Stimulated activated naive B cell treated with anti-CD40 and anti-IgM and Interleukin-4, amounts not matched to agents 10 μg/mL and 1 μg/mL and 100 μg/mL, for 72 hours (primary cell): ENCODE measurements at regions not wholly inside any gene's neighbourhood (a gene's known extent, or its start where the extent isn't known, plus 50 kb on each side); places are given as distances from the start of the nearest gene placed in this dataset.

ENCODE experiments used
- ATAC-seq, 2 donors: fragments of 150-1000 bp; cut with Tn5 transposase; replicated peaks; 2 replicates each; pipeline ENCODE4 v1.10.0; 2021; ENCODE audit warnings: moderate library complexity in 1 of 2
- DNase-seq: peaks from one replicate; pipeline ENCODE4 v3.0.0; 2021
- H3K27ac Mint-ChIP-seq: one replicate; pipeline ENCODE4 v1.8.0; 2022; ENCODE audit warnings: mild to moderate bottlenecking, mixed read lengths
- H3K27me3 Mint-ChIP-seq, 2 donors: one replicate each; pipeline ENCODE4 v1.8.0; 2022; ENCODE audit warnings: mixed read lengths in 2 of 2
- H3K36me3 Mint-ChIP-seq, 2 donors: one replicate each; pipeline ENCODE4 v1.8.0; 2022; ENCODE audit warnings: mixed read lengths in 2 of 2, mild to moderate bottlenecking in 1 of 2
- H3K4me1 Mint-ChIP-seq, 2 donors: one replicate each; pipeline ENCODE4 v1.8.0; 2022; ENCODE audit warnings: mixed read lengths in 2 of 2, mild to moderate bottlenecking in 1 of 2
- H3K4me3 Mint-ChIP-seq, 2 donors: one replicate each; pipeline ENCODE4 v1.8.0; 2022; ENCODE audit warnings: mild to moderate bottlenecking in 2 of 2, mixed read lengths in 2 of 2, moderate library complexity in 1 of 2
- H3K9me3 Mint-ChIP-seq, 2 donors: one replicate each; pipeline ENCODE4 v1.8.0; 2022; ENCODE audit warnings: mixed read lengths in 2 of 2, mild to moderate bottlenecking in 1 of 2

- H3K27me3 Mint-ChIP-seq: no peaks in the 10 kb centered on the region
- ATAC-seq (no peak), DNase-seq (no peak)
- no peak overlapping the region for H3K4me3 Mint-ChIP-seq
- no peaks in the 10 kb centered on the region for H3K36me3 Mint-ChIP-seq
- H3K4me1 Mint-ChIP-seq: no peaks in the 10 kb centered on the region
- no peak overlapping the region for H3K27ac Mint-ChIP-seq
- peaks cover 2 to 10% of the 10 kb centered on the region in 2 donors for H3K9me3 Mint-ChIP-seq
Observed at GRCh38 chr7:111642373-111642772, 80.1 kb upstream of the IMMP2L start.

GRCh38 chr7:111640416-111640815, 78.1 kb upstream of the IMMP2L start:
- Mint-ChIP-seq H3K4me3 (no peak overlapping the region), H3K36me3 (no peaks in the 10 kb centered on the region), H3K4me1 (no peaks in the 10 kb centered on the region), H3K9me3 (peaks cover 2 to 10% of the 10 kb centered on the region in 2 donors), H3K27ac (no peak overlapping the region), H3K27me3 (no peaks in the 10 kb centered on the region)
- ATAC-seq: no peak
- DNase-seq: no peak

GRCh38 chr7:111639934-111640333, 77.6 kb upstream of the IMMP2L start:
- Mint-ChIP-seq H3K27ac (no peak overlapping the region), H3K27me3 (no peaks in the 10 kb centered on the region), H3K4me3 (no peak overlapping the region), H3K9me3 (peaks cover 0 to 5% of the 10 kb centered on the region in 2 donors), H3K4me1 (no peaks in the 10 kb centered on the region), H3K36me3 (no peaks in the 10 kb centered on the region)
- DNase-seq (no peak), ATAC-seq (no peak)

- H3K36me3 Mint-ChIP-seq: no peaks in the 10 kb centered on the region
- DNase-seq (no peak), ATAC-seq (no peak)
- H3K9me3 Mint-ChIP-seq: peaks cover 0 to 4% of the 10 kb centered on the region in 2 donors
- H3K27ac Mint-ChIP-seq: no peak overlapping the region
- no peaks in the 10 kb centered on the region for H3K4me1 Mint-ChIP-seq
- H3K27me3 Mint-ChIP-seq: peaks cover 0 to 5% of the 10 kb centered on the region in 2 donors
- no peak overlapping the region for H3K4me3 Mint-ChIP-seq
Observed at GRCh38 chr7:111638078-111638477, 75.8 kb upstream of the IMMP2L start.

DNA sequence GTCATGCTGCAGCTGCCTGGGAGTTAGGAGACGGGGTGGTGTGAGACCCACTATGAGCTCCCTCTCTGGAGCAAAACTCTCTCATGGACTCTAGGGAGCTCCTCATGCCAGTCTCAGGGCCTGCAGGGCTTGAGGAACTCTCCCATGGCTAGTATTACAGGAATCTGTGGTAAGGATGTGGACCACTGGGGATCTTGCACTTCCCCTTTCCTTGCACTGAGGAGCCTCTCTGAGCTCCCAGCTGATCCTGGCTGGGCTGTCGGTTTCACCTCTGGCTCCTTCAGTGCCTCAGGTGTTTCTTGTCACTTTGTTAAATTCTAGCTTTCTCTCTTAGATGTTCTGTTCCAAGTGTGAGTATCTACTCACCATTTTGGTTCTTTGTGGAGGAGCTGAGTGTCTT, 71.6 kb upstream of the IMMP2L start:
- Mint-ChIP-seq H3K4me1 (no peaks in the 10 kb centered on the region), H3K27ac (no peak overlapping the region), H3K36me3 (peaks cover 6 to 7% of the 10 kb centered on the region in 2 donors), H3K9me3 (peaks cover 21 to 25% of the 10 kb centered on the region in 2 donors), H3K4me3 (no peak overlapping the region), H3K27me3 (peaks cover 6 to 10% of the 10 kb centered on the region in 2 donors)
- no peak for DNase-seq
- no peak for ATAC-seq

- H3K4me3 Mint-ChIP-seq: no peak overlapping the region
Observed at GRCh38 chr7:111630862-111631261, 68.6 kb upstream of the IMMP2L start.

DNA sequence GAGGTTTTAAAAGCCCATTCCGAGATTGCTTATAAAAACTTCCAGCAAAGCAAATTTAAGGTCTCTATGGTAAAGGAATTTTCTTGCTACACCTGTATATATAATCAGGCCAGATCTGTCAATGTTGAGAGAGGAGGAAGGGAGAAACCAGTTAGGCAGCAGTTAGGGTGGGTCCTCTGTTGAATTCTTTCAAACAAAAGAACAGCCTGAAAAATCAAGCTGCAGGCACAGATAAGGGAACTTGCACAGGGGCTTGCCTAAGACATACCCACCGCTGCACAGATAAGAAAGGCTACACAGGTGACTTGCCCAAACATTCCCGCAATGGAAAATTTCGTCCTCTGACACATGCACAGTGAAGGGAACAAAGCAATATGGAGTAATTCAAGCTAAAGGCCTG, 59.8 kb upstream of the IMMP2L start:
- ATAC-seq: no peak
- Mint-ChIP-seq H3K27me3 (peaks cover 0 to 6% of the 10 kb centered on the region in 2 donors), H3K4me1 (no peaks in the 10 kb centered on the region), H3K9me3 (peaks cover 4% of the 10 kb centered on the region in 2 donors), H3K36me3 (no peaks in the 10 kb centered on the region), H3K27ac (no peak overlapping the region), H3K4me3 (no peak overlapping the region)
- no peak for DNase-seq

More at GRCh38 chr7:111630862-111631261, 68.6 kb upstream of the IMMP2L start:
- peaks cover 6 to 7% of the 10 kb centered on the region in 2 donors for H3K36me3 Mint-ChIP-seq
- no peak for ATAC-seq
- peaks cover 6 to 10% of the 10 kb centered on the region in 2 donors for H3K27me3 Mint-ChIP-seq
- H3K27ac Mint-ChIP-seq: no peak overlapping the region
- H3K9me3 Mint-ChIP-seq: peaks cover 32% of the 10 kb centered on the region in 2 donors
- no peaks in the 10 kb centered on the region for H3K4me1 Mint-ChIP-seq
- no peak for DNase-seq
